Mucosa of gallbladder (tissue), 1 donor: ENCODE measurements at regions not wholly inside any gene's neighbourhood (a gene's known extent, or its start where the extent isn't known, plus 50 kb on each side); places are given as distances from the start of the nearest gene placed in this dataset.
A peak's percentile ranks its signal among the peaks of the same experiment; 100 is the strongest.
"Not testable (repeated sequence)": the region's sequence is repeated elsewhere in the genome, so short reads cannot be mapped to it uniquely, and the experiment has no call there.

Experiments
- DNase-seq: peaks from one replicate; pipeline ENCODE4 v3.0.0-alpha.2; 2020; ENCODE audit warnings: low spot score
- donor health status: DM: no; HTN: no; CAD: no.

DNA sequence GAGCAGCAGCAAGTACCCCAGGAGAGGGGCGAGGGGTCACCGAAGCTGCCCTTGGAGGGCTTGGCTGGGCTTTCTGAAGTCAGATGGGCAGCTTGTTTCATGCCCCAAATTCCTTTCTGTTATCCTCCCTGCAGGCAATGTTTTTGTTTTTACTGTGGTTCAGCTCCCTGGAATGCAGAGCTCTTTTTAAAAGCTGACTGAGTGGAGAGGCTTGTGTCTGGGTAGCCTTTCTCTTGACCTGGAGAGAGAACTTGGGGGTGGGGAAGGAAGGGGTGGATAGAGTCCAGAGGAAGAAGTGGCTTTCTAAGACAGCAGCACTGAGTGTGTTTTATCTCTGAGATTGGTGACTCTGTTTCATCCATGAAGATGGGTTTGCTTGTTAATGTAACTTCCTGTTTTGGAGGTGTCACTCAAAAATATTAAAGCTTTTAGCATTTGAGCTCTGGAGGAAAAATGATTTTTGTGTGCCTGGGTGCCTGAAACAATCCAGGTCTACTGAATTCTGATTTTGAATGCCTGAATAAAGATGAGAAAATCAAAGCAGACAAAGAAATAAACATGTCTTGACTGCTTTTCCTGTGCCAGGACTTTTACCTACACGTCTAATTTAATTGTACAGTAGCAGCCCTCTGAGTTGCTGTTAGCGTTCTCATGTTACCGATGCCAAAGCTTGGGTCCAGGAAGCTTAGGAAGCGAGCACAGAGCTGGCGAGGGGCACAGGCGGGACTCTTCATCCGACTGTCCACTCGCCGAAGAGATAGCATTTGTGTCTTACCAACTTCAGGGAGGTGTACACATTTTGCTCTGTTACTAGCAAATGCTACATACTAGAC is 78.2 kb upstream of the EEF1E1 start:
- DNase-seq: no peak

DNA sequence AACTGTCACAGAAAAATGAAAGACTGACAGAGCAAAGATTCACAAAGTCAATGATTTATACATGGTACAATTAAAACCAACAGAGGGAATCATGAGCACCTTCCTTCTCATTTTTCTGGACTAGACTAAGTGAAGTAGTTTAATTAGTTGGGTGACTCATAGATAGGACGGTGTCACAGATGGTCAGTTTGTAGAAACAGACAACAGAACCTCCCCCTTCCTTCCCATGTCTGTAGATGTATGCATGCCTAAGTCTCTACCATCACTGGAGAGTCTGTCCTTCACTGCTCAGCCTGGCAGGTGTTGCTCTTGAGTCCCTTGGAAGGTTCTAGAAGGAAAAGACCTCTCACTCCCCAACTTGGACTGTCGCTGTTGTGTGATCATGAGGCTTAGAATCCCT is 75.4 kb upstream of the EEF1E1 start:
- DNase-seq: no peak

DNA sequence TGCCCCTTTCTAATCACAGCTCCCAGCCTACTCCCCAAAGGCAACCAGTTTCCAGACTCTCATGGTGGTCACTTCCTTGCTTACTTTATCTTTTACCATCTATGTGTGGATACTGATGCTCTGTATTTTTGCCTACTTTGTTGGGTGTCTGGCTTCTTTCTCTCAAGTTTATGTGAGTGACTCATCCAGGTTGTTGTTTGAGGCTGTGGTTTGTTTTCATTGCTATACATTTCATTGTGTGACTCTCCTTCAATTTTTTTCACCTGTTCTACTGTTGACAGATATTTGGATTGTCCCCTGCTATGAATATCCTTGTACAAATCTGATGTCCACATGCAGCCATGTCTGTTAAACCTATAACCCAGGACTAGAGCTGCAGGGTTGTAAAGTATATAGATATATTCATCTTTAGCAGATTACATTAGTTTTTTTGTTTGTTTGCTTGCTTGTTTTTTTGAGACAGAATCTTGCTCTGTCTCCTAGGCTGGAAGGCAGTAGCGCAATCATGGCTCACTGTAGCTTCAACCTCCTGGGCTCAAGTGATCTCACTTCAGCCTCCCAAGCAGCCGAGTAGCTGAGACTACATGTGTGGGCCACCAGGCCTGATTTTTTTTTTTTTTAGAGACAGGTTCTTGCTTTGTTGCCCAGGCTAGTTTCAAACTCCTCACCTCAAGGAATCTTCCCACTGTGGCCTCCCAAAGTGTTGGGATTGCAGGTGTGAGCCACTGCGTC is 72.9 kb upstream of the EEF1E1 start:
- no peak for DNase-seq

DNA sequence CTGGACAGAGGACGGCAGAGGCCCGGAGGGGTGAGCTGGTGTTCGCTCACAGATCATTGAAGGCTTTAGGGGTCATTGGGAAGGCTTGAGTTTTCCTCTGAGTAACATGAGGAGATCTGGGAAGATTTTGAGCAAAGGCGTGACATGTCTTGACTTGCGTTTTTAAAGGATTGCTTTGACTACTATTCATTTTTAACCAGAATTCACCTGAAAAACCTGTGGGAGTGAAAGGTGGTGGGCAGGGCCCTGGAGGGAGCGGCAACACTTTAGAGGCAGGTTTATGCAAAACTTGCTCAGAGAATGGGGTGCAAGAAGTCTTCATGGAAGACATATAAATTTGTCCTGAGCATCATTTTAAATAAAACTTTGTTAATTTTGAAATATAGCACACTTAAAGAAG is 72.2 kb upstream of the EEF1E1 start:
- DNase-seq: no peak

DNA sequence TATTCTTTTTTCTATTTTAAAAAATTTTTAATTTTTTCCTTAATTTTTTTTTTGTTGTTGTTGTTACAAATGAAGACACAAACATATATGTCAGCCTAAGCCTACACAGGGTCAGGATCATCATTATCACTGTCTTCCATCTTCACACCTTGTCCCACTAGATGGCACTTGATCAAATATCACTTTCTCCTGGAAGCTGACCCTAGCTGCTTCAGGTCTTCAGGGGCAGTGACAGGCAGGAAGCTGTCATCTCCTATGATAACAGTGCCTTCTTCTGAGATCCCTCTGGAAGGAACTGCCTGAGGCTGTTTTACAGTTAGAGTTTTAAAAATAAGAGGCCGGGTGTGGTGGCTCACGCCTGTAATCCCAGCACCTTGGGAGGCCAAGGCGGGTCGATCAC is 70.2 kb upstream of the EEF1E1 start:
- DNase-seq: no peak

DNA sequence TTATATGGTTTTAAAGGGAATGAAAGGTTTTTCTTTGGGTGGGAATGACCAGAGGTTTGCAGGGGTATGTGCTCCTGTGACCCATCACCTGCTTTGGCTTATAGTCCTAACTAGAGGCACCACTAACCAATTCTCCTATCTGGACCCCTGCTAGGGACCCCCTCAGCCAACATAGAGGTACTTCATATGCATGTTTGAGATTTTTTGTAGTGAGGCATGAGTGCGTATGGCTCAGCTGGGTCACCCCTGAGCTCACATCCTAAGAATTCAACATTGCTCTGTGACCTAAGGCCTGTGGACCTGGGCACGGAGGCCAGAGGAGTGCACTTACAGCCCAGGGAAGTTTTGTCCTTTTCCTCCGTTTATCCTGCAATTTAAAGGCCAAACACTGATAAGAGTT is 68.4 kb upstream of the EEF1E1 start:
- no peak for DNase-seq

DNA sequence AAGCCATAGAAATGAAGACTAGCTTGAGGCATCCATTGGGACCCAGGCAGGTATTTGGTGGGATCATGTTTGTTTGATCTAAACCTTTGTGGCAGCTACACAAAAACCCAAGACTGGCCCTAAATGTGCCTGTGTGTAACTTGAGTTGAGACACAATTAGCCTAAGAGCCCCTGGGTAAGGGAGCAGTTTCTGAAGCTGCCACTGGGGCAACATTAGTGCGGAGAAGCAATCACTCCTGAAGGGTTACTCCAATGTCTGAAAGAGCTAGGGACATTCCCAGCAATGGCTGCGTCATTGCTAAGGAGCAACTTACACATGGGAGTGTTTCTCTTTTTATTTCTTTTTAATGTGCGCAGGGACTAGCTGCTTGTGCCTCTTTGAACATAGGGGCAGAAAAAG is 67.9 kb upstream of the EEF1E1 start:
- no peak for DNase-seq

DNA sequence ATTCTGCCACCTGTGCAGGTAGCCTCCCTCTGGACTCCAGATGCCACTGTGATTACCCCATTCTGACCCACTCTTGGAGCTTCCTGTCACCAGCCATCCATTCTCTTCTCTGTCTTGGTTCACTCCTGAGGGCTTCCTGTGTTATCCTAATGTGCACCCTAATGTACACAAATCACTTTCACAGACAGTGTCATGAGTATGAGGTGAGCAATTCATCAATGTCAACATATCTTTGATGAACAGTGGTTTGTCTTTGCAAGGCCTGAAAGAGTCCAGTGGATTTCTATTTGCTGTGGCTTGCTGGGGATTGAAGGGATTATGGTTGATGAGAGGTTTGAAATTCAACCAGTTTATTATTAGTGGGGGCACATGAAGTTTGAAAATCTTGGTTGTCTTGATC is 63.8 kb upstream of the EEF1E1 start:
- DNase-seq: no peak

DNA sequence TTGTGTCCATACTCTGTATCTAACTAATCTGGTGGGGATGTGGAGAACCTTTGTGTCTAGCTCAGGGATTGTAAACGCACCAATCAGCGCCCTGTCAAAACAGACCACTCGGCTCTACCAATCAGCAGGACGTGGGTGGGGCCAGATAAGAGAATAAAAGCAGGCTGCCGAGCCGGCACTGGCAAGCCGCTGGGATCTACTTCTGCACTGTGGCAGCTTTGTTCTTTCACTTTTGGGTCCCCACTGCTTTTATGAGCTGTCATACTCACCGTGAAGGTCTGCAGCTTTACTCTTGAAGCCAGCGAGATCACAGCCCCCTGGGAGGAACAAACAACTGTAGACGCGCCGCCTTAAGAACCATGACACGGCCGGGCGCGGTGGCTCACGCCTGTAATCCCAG is 62.7 kb upstream of the EEF1E1 start:
- DNase-seq: not testable (repeated sequence)

DNA sequence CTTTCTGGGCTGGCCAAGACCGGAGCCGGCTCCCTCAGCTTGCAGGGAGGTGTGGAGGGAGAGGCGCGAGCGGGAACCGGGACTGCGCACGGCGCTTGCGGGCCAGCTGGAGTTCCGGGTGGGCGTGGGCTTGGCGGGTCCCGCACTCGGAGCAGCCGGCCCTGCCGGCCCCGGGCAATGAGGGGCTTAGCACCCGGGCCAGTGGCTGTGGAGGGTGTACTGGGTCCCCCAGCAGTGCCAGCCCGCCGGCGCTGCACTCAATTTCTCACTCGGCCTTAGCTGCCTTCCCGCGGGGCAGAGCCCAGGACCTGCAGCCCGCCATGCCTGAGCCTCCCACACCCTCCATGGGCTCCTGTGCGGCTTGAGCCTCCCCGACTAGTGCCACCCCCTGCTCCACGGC is 61.9 kb upstream of the EEF1E1 start:
- DNase-seq: not testable (repeated sequence)

DNA sequence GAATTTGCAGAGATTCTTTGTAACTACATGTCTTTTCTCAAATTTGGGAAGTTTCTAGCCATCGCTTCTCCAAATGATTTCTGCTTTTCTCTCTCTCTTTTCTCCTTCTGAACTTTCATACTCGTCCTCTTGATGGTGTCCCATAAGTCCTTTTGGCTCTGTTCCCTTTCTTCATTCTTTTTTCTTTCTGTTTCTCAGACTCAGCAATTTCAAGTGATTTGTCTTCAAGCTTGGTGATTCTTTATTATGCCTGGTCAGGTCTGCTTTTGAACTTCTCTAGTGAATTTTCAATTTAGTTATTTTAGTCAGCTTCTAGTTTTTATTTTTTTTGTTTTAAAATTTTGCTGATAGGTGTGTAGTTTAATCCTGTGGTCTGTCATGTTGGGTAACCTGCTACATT is 57.6 kb upstream of the EEF1E1 start:
- DNase-seq: no peak

DNA sequence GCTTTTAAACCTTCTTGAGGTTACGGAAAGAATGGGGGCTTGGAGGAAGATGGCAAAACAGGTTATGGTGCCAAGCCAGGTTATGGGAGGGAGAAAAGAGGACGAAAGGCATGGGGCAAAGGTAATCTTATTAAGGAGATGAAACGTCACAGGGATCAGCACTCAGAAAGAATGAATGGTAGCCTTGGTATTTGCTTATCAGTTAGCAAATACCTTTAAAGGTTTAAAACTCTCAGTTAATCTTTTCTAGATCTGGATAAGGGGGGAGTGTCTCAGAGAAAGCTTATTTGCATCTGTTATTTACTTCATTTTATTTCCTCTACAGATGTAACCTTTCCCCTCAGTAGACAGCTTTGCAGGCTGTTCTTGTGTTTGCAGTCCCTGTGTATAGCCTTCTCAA is 55.5 kb upstream of the EEF1E1 start:
- peak; percentile 21 for DNase-seq

DNA sequence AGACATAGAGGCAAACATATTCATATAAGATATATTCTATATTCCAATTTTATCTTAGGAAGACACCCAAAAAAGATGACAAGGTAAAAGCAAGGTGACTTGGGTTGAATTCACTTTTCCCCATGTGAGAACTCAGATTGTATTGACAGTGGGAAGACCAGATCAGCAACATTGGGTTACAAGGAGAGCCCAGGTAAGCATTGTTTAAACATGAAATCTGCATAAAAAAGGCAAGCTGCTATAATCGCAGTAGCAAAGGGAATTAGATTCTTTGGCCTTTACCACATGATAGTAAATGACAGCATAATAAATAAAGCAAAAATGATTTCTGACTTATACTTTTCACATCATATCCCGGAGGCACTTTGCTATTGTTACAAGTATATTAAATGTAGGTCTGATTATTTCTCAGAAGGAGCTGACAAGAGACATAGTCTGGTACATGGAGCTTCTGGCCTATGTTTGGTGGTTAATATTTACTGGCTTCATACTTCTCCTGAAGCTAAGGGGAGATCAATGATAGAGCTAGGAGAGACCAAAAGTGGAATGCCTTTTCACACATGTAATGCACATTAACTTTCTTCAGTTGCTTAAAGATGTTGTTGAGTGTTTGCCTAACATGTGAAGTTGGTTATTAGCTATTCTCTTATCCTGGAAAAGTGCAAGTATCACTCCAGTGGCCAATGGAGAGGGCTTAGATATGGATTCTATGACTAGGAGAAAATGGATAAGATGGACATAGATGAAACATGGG is 53.1 kb upstream of the EEF1E1 start:
- no peak for DNase-seq
